Tibial nerve (tissue), 4 donors: ENCODE measurements at regions not wholly inside any gene's neighbourhood (a gene's known extent, or its start where the extent isn't known, plus 50 kb on each side); places are given as distances from the start of the nearest gene placed in this dataset.

ENCODE experiments used
- DNase-seq, 2 donors: peaks; one replicate each; pipeline ENCODE4 v3.0.0-alpha.2; 2019; ENCODE audit warnings: low spot score in 2 of 2
- H3K27ac ChIP-seq, 4 donors: fragments of 200-600 bp; sonication (generic) in 3 of 4; one replicate each; pipeline ENCODE4 v1.5.1; 2017 to 2019; ENCODE audit warnings: mild to moderate bottlenecking in 1 of 4
- H3K27me3 ChIP-seq, 2 donors: fragments of 200-600 bp; sonication (generic) in 1 of 2; one replicate each; pipeline versions ENCODE4 v1.5.1 to v1.6.0; 2017 to 2019
- H3K36me3 ChIP-seq, 3 donors: fragments of 200-600 bp; sonication (generic); one replicate each; pipeline ENCODE4 v1.5.1; 2018 to 2019
- H3K4me1 ChIP-seq, 4 donors: fragments of 200-600 bp; sonication (generic) in 3 of 4; one replicate each; pipeline ENCODE4 v1.5.1; 2017 to 2019
- H3K4me3 ChIP-seq, 4 donors: fragments of 200-600 bp; sonication (generic) in 3 of 4; one replicate each; pipeline ENCODE4 v1.5.1; 2017 to 2019; ENCODE audit warnings: mild to moderate bottlenecking in 1 of 4, moderate library complexity in 1 of 4
- H3K9me3 ChIP-seq, 4 donors: fragments of 200-600 bp; sonication (generic) in 3 of 4; one replicate each; pipeline ENCODE4 v1.5.1; 2017 to 2019
- CTCF ChIP-seq, 5 experiments: fragments of 200-600 bp in 3 of 5; fragments of 450-650 bp in 2 of 5; sonication (generic) in 3 of 5; IDR thresholded peaks; one replicate each; pipeline ENCODE4 v1.5.1; 2016 to 2019; ENCODE audit warnings: antibody characterized with exemption in 5 of 5, mild to moderate bottlenecking in 3 of 5, moderate library complexity in 2 of 5
- EP300 ChIP-seq, 2 donors: sonication (generic); formaldehyde crosslinking; IDR thresholded peaks; one replicate each; pipeline ENCODE4 v1.6.1; 2017; ENCODE audit warnings: antibody characterized with exemption in 2 of 2, mild to moderate bottlenecking in 1 of 2
- POLR2A ChIP-seq, 2 donors: fragments of 450-650 bp; IDR thresholded peaks; one replicate each; pipeline ENCODE4 v1.6.1; 2017; ENCODE audit warnings: antibody characterized with exemption in 2 of 2, mild to moderate bottlenecking in 2 of 2, moderate library complexity in 2 of 2
- WGBS, 2 donors: methylation state at CpG; one replicate each; pipeline ENCODE4 v1.1.5; 2018; 5-methylcytosine and 5-hydroxymethylcytosine counted together

GRCh38 chr11:106212081-106212480 is 134.6 kb downstream of the AASDHPPT start:
- no peaks in the 10 kb centered on the region for H3K27me3 ChIP-seq
- no peak for TF ChIP-seq EP300 (IDR thresholded peaks at IDR 0.05)
- no peak for TF ChIP-seq POLR2A (IDR thresholded peaks at IDR 0.05)
- no peak for TF ChIP-seq CTCF (IDR thresholded peaks at IDR 0.05)
- no peaks in the 10 kb centered on the region for H3K36me3 ChIP-seq
- no peaks in the 10 kb centered on the region for H3K4me1 ChIP-seq
- WGBS, 2 donors: 61 to 79% methylated on average over 2 of the region's 2 CpGs
- DNase-seq: no peak
- no peaks in the 10 kb centered on the region for H3K9me3 ChIP-seq
- H3K4me3 ChIP-seq: no peak overlapping the region
- no peak overlapping the region for H3K27ac ChIP-seq

- 18 to 35% methylated on average over 1 of the region's 1 CpG for WGBS, 2 donors
- H3K9me3 ChIP-seq: no peaks in the 10 kb centered on the region
- H3K36me3 ChIP-seq: no peaks in the 10 kb centered on the region
- no peaks in the 10 kb centered on the region for H3K4me1 ChIP-seq
- DNase-seq: no peak
- no peak for TF ChIP-seq EP300 (IDR thresholded peaks at IDR 0.05)
- TF ChIP-seq CTCF (IDR thresholded peaks at IDR 0.05): no peak
- no peak for TF ChIP-seq POLR2A (IDR thresholded peaks at IDR 0.05)
- H3K4me3 ChIP-seq: no peak overlapping the region
- no peak overlapping the region for H3K27ac ChIP-seq
- H3K27me3 ChIP-seq: no peaks in the 10 kb centered on the region
These were observed 138.8 kb downstream of the AASDHPPT start for GRCh38 chr11:106216281-106216680.

GRCh38 chr11:106217456-106217855 is 140.0 kb downstream of the AASDHPPT start:
- Histone ChIP-seq H3K4me3 (no peak overlapping the region), H3K9me3 (peaks cover 0 to 10% (median 0%) of the 10 kb centered on the region in 4 donors), H3K4me1 (no peaks in the 10 kb centered on the region), H3K27me3 (no peaks in the 10 kb centered on the region), H3K27ac (no peak overlapping the region), H3K36me3 (no peaks in the 10 kb centered on the region)
- WGBS, 2 donors: 70 to 75% methylated on average over 2 of the region's 2 CpGs
- DNase-seq: no peak
- TF ChIP-seq CTCF (IDR thresholded peaks at IDR 0.05) (no peak), EP300 (IDR thresholded peaks at IDR 0.05) (no peak)

GRCh38 chr11:106218106-106218505 is 140.6 kb downstream of the AASDHPPT start:
- TF ChIP-seq POLR2A (IDR thresholded peaks at IDR 0.05) (no peak), CTCF (IDR thresholded peaks at IDR 0.05) (no peak), EP300 (IDR thresholded peaks at IDR 0.05) (no peak)
- Histone ChIP-seq H3K36me3 (no peaks in the 10 kb centered on the region), H3K27ac (no peak overlapping the region), H3K27me3 (no peaks in the 10 kb centered on the region), H3K4me3 (no peak overlapping the region), H3K9me3 (peaks cover 0 to 16% (median 0%) of the 10 kb centered on the region in 4 donors), H3K4me1 (no peaks in the 10 kb centered on the region)
- 51 to 71% methylated on average over 3 of the region's 3 CpGs for WGBS, 2 donors
- no peak for DNase-seq

GRCh38 chr11:106222626-106223025 is 145.2 kb downstream of the AASDHPPT start:
- Histone ChIP-seq H3K27me3 (no peaks in the 10 kb centered on the region), H3K9me3 (peaks cover 0 to 24% (median 0%) of the 10 kb centered on the region in 4 donors), H3K4me1 (no peaks in the 10 kb centered on the region), H3K36me3 (no peaks in the 10 kb centered on the region), H3K27ac (no peak overlapping the region), H3K4me3 (no peak overlapping the region)
- TF ChIP-seq CTCF (IDR thresholded peaks at IDR 0.05) (no peak), EP300 (IDR thresholded peaks at IDR 0.05) (no peak), POLR2A (IDR thresholded peaks at IDR 0.05) (no peak)
- WGBS, 2 donors: 90 to 93% methylated on average over 4 of the region's 4 CpGs
- no peak for DNase-seq
